Neutrophil (primary cell): ENCODE measurements at regions not wholly inside any gene's neighbourhood (a gene's known extent, or its start where the extent isn't known, plus 50 kb on each side); places are given as distances from the start of the nearest gene placed in this dataset.

Experiments
- H3K27ac ChIP-seq: fragments of 200-600 bp; sonication (generic); 2 replicates; pipeline ENCODE4 v1.5.1; 2016; ENCODE audit warnings: mild to moderate bottlenecking, moderate library complexity
- H3K27me3 ChIP-seq: fragments of 200-600 bp; sonication (generic); 2 replicates; pipeline ENCODE4 v1.6.0; 2016; ENCODE audit warnings: mild to moderate bottlenecking
- H3K36me3 ChIP-seq: fragments of 200-600 bp; sonication (generic); 2 replicates; pipeline ENCODE4 v1.5.1; 2017
- H3K4me1 ChIP-seq, 2 experiments: fragments of 200-600 bp in 1 of 2; sonication (generic) in 1 of 2; 1 replicate in 1 of 2; 2 replicates in 1 of 2; pipeline versions ENCODE4 v1.5.1 to v1.6.1; 2013 to 2016; ENCODE audit warnings: low read depth in 1 of 2, low read length in 1 of 2, mild to moderate bottlenecking in 1 of 2, moderate library complexity in 1 of 2; ENCODE audit not compliant: control insufficient read depth in 1 of 2, insufficient read depth in 1 of 2
- H3K4me3 ChIP-seq, 2 experiments: fragments of 200-600 bp in 1 of 2; sonication (generic) in 1 of 2; 1 replicate in 1 of 2; 2 replicates in 1 of 2; pipeline ENCODE4 v1.5.1; 2013 to 2016; ENCODE audit warnings: low read depth in 1 of 2, low read length in 1 of 2, mild to moderate bottlenecking in 1 of 2, moderate library complexity in 1 of 2
- H3K9me3 ChIP-seq: fragments of 200-600 bp; sonication (generic); 2 replicates; pipeline ENCODE4 v1.5.1; 2016
- CTCF ChIP-seq: fragments of 200-600 bp; sonication (generic); IDR thresholded peaks from 2 replicates; pipeline ENCODE4 v1.5.1; 2016; ENCODE audit warnings: antibody characterized with exemption

- H3K4me1 ChIP-seq = no peaks in the 10 kb centered on the region
- H3K36me3 ChIP-seq = no peaks in the 10 kb centered on the region
- no peak for TF ChIP-seq CTCF
- no peaks in the 10 kb centered on the region for H3K27me3 ChIP-seq
- H3K27ac ChIP-seq = no peak overlapping the region
- H3K4me3 ChIP-seq = no peak overlapping the region
- no peaks in the 10 kb centered on the region for H3K9me3 ChIP-seq
These were observed 834.0 kb downstream of the USP25 start for GRCh38 chr21:16563795-16564194.

GRCh38 chr21:16568244-16568643 is 838.5 kb downstream of the USP25 start:
- H3K4me3 ChIP-seq = no peak overlapping the region
- H3K27ac ChIP-seq = no peak overlapping the region
- no peaks in the 10 kb centered on the region for H3K4me1 ChIP-seq
- TF ChIP-seq CTCF = no peak
- H3K27me3 ChIP-seq = no peaks in the 10 kb centered on the region
- H3K9me3 ChIP-seq = no peaks in the 10 kb centered on the region
- H3K36me3 ChIP-seq = no peaks in the 10 kb centered on the region

- Histone ChIP-seq H3K27me3 (no peaks in the 10 kb centered on the region), H3K9me3 (no peaks in the 10 kb centered on the region), H3K27ac (no peak overlapping the region), H3K4me1 (no peaks in the 10 kb centered on the region), H3K4me3 (no peak overlapping the region), H3K36me3 (no peaks in the 10 kb centered on the region)
- no peak for TF ChIP-seq CTCF
These were observed 838.9 kb downstream of the USP25 start for GRCh38 chr21:16568661-16569060.

GRCh38 chr21:16569679-16570078 is 839.9 kb downstream of the USP25 start:
- Histone ChIP-seq H3K27me3 (no peaks in the 10 kb centered on the region), H3K4me1 (no peaks in the 10 kb centered on the region), H3K9me3 (no peaks in the 10 kb centered on the region), H3K4me3 (no peak overlapping the region), H3K36me3 (no peaks in the 10 kb centered on the region), H3K27ac (no peak overlapping the region)
- TF ChIP-seq CTCF = no peak

GRCh38 chr21:16570171-16570570 is 840.4 kb downstream of the USP25 start:
- TF ChIP-seq CTCF = no peak
- Histone ChIP-seq H3K4me1 (no peaks in the 10 kb centered on the region), H3K27me3 (no peaks in the 10 kb centered on the region), H3K36me3 (no peaks in the 10 kb centered on the region), H3K4me3 (no peak overlapping the region), H3K9me3 (no peaks in the 10 kb centered on the region), H3K27ac (no peak overlapping the region)

GRCh38 chr21:16570856-16571255 is 841.1 kb downstream of the USP25 start:
- no peaks in the 10 kb centered on the region for H3K9me3 ChIP-seq
- H3K36me3 ChIP-seq = no peaks in the 10 kb centered on the region
- no peak overlapping the region for H3K27ac ChIP-seq
- TF ChIP-seq CTCF = no peak
- no peaks in the 10 kb centered on the region for H3K27me3 ChIP-seq
- no peak overlapping the region for H3K4me3 ChIP-seq
- H3K4me1 ChIP-seq = no peaks in the 10 kb centered on the region
